HFFc6 (cell line): ENCODE measurements at regions not wholly inside any gene's neighbourhood (a gene's known extent, or its start where the extent isn't known, plus 50 kb on each side); places are given as distances from the start of the nearest gene placed in this dataset.

ENCODE experiments used
- DNase-seq: peaks from one replicate; pipeline ENCODE4 v3.0.0-alpha.2; 2018
- H3K27ac Mint-ChIP-seq: 2 replicates; pipeline ENCODE4 v1.8.0; 2020; ENCODE audit warnings: mild to moderate bottlenecking, mixed read lengths
- H3K27me3 Mint-ChIP-seq: 2 replicates; pipeline ENCODE4 v1.8.0; 2021; ENCODE audit warnings: mild to moderate bottlenecking, moderate library complexity, mixed read lengths; ENCODE audit not compliant: insufficient read depth
- H3K36me3 Mint-ChIP-seq: 2 replicates; pipeline ENCODE4 v1.8.0; 2021; ENCODE audit warnings: low read depth, mixed read lengths
- H3K4me1 Mint-ChIP-seq: 2 replicates; pipeline ENCODE4 v1.8.0; 2020; ENCODE audit warnings: low read depth, mixed read lengths
- H3K4me3 Mint-ChIP-seq: 2 replicates; pipeline ENCODE4 v1.8.0; 2020; ENCODE audit warnings: mild to moderate bottlenecking, moderate library complexity, mixed read lengths
- H3K9me3 Mint-ChIP-seq: 2 replicates; pipeline ENCODE4 v1.8.0; 2020; ENCODE audit warnings: mild to moderate bottlenecking, mixed read lengths
- TF ChIP-seq, protein P1 (sequence below): fragments of 200-600 bp; sonication (generic); IDR thresholded peaks from 2 replicates; pipeline ENCODE4 v1.5.0; 2021; ENCODE audit warnings: antibody characterized with exemption, mild to moderate bottlenecking

DNA sequence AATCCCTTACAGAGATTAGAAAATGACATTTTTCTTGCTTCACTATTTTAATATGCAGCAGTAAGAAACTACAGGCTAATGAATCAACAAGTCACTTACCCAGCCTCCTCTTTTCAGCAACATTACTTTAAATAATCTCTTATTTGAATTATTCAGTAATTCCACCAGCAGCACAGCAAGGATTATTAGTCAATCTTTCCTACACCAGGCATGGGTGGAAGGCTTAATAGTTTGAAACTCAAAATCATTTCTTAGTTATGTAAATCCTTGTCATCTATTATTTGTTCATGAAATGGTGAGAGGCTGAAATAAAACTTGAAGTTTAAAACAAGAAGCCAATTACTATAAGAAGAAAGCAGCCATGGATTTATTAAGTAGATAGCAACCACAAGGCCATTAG is 530.5 kb downstream of the KCNA4 start:
- TF ChIP-seq, protein P1, sequence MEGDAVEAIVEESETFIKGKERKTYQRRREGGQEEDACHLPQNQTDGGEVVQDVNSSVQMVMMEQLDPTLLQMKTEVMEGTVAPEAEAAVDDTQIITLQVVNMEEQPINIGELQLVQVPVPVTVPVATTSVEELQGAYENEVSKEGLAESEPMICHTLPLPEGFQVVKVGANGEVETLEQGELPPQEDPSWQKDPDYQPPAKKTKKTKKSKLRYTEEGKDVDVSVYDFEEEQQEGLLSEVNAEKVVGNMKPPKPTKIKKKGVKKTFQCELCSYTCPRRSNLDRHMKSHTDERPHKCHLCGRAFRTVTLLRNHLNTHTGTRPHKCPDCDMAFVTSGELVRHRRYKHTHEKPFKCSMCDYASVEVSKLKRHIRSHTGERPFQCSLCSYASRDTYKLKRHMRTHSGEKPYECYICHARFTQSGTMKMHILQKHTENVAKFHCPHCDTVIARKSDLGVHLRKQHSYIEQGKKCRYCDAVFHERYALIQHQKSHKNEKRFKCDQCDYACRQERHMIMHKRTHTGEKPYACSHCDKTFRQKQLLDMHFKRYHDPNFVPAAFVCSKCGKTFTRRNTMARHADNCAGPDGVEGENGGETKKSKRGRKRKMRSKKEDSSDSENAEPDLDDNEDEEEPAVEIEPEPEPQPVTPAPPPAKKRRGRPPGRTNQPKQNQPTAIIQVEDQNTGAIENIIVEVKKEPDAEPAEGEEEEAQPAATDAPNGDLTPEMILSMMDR, result no peak
- Mint-ChIP-seq H3K9me3 (no peaks in the 10 kb centered on the region), H3K36me3 (no peaks in the 10 kb centered on the region), H3K4me1 (no peaks in the 10 kb centered on the region), H3K27me3 (no peaks in the 10 kb centered on the region), H3K4me3 (no peak overlapping the region), H3K27ac (no peak overlapping the region)
- DNase-seq, result no peak

DNA sequence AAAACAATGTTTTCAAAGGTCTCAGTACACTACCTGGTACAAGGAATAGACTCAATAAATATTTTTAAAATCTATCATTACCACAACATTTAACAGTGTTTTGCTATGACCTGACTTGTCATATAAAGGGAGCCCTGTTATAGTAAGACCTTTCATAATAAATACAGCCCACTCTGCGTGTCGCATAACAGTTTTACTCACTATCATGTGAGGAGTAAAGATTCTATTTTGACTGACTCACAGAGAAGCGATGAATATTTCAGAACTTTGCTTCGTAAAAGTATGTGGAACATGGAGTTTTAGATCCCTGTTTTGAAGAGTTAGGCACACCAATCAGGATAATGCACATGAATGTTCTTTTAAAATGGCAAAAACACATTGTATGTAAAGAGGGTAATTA is 531.2 kb downstream of the KCNA4 start:
- Mint-ChIP-seq H3K36me3 (no peaks in the 10 kb centered on the region), H3K9me3 (no peaks in the 10 kb centered on the region), H3K27me3 (no peaks in the 10 kb centered on the region), H3K4me3 (no peak overlapping the region), H3K4me1 (no peaks in the 10 kb centered on the region), H3K27ac (no peak overlapping the region)
- TF ChIP-seq, protein P1, result no peak
- DNase-seq, result no peak

DNA sequence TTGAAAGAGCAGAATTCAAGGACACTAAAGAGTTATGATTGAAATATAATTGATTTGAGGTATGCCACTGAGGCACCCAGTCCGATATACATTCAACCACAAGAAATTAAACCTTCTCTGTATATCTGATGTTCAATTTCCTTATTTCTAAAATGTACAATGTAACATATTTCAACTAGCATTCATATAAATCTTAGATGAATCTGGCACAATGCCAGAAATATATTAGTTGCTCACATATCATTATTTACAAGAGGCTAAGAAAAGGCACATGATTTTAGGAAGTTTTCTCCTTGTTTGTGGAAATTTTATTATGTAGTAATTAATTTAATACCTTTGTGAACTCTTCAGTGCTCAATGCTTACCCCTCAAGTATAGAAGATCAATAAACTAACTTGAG is 532.3 kb downstream of the KCNA4 start:
- no peak for DNase-seq
- Mint-ChIP-seq H3K4me3 (no peak overlapping the region), H3K36me3 (no peaks in the 10 kb centered on the region), H3K27me3 (no peaks in the 10 kb centered on the region), H3K27ac (no peak overlapping the region), H3K4me1 (no peaks in the 10 kb centered on the region), H3K9me3 (no peaks in the 10 kb centered on the region)
- TF ChIP-seq, protein P1, result no peak

DNA sequence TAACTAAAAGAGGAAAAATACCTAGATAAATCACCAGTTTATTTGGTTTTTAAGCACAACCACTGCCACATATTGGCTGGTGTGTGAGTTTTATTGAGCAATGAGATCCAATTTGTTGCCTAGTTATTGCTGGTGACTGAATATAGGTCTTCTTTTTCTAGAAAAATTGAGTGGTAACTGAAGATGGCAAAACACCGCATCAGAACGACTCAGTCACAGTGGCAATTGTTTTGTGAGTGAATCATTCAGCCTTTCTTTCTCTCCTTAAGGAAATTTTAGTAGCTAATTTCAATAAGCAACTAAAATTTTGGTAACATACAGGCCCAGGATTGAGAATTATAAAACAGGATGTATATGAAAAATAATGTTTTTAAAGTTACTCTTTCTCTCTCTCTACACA is 533.0 kb downstream of the KCNA4 start:
- Mint-ChIP-seq H3K27me3 (no peaks in the 10 kb centered on the region), H3K9me3 (no peaks in the 10 kb centered on the region), H3K36me3 (no peaks in the 10 kb centered on the region), H3K4me1 (no peaks in the 10 kb centered on the region), H3K4me3 (no peak overlapping the region), H3K27ac (no peak overlapping the region)
- TF ChIP-seq, protein P1, result no peak
- no peak for DNase-seq

DNA sequence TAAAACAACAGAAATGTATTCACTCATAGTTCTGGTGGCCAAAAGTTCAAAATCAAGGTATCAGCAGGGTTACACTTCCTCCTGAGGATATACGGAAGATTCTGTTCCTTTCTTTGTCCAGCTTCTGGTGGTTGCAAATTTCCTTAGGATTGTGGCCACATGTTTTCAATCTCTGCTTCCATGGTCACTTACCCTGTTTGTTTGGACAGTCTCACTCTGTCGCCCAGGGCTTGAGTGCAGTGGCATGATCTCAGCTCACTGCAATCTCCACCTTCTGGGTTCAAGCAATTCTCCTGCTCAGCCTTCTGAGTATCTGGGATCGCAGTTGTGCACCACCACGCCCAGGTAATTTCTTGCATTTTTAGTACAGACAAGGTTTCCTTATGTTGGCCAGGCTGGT is 534.3 kb downstream of the KCNA4 start:
- no peak overlapping the region for H3K4me3 Mint-ChIP-seq
- no peaks in the 10 kb centered on the region for H3K27me3 Mint-ChIP-seq
- H3K27ac Mint-ChIP-seq, result no peak overlapping the region
- DNase-seq, result no peak
- no peaks in the 10 kb centered on the region for H3K9me3 Mint-ChIP-seq
- H3K4me1 Mint-ChIP-seq, result no peaks in the 10 kb centered on the region
- TF ChIP-seq, protein P1, result no peak
- no peaks in the 10 kb centered on the region for H3K36me3 Mint-ChIP-seq

DNA sequence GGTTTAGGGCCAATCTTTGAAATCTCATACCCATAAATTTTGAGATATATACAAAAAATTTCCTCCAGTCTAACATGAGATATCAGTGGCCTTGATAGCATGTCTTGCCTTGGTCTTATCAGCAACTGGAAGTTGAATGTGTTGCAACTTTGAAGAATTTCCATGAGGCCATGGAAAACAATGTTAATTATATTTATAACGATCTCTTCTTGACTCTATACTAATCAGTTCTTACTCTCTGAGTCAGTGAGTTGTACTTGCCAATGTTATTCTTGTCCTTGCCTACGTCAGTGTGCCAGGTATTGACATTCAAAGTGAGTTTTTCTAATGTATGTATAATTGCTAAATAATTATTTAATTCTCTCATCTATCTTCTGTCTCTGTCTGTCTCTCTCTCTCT is 535.1 kb downstream of the KCNA4 start:
- H3K4me3 Mint-ChIP-seq, result no peak overlapping the region
- H3K9me3 Mint-ChIP-seq, result no peaks in the 10 kb centered on the region
- DNase-seq, result no peak
- TF ChIP-seq, protein P1, result no peak
- H3K36me3 Mint-ChIP-seq, result no peaks in the 10 kb centered on the region
- H3K27me3 Mint-ChIP-seq, result no peaks in the 10 kb centered on the region
- no peak overlapping the region for H3K27ac Mint-ChIP-seq
- no peaks in the 10 kb centered on the region for H3K4me1 Mint-ChIP-seq
